ENCODE measurements at regions not wholly inside any gene's neighbourhood (a gene's known extent, or its start where the extent isn't known, plus 50 kb on each side); places are given as distances from the start of the nearest gene placed in this dataset.

GRCh38 chr10:8825611-8826010 lies 771.1 kb downstream of the GATA3 start:
- no peak for DNase-seq (ENCODE audit: low read depth, low spot score)
- TF ChIP-seq YY1 (IDR thresholded peaks at IDR 0.05; ENCODE audit: insufficient read depth, insufficient read length) (no peak), SUZ12 (IDR thresholded peaks at IDR 0.05; ENCODE audit: extremely low read depth, insufficient read depth, insufficient read length) (no peak), ZNF274 (IDR thresholded peaks at IDR 0.05; ENCODE audit: low read depth, low read length) (no peak)

GRCh38 chr10:8829592-8829991 lies 775.1 kb downstream of the GATA3 start:
- Histone ChIP-seq H3K27me3 (ENCODE audit: insufficient read depth, insufficient read length) (no peaks in the 10 kb centered on the region), H3K36me3 (ENCODE audit: insufficient read depth, insufficient read length, low read length) (no peaks in the 10 kb centered on the region), H3K9me3 (ENCODE audit: insufficient read depth, low read length) (no peaks in the 10 kb centered on the region), H3K9ac (ENCODE audit: insufficient read length, low read depth) (no peak overlapping the region), H3K4me3 (ENCODE audit: insufficient read length, low read depth) (no peak overlapping the region), H3K4me1 (ENCODE audit: insufficient read depth, insufficient read length) (no peaks in the 10 kb centered on the region)
- no peak for DNase-seq (ENCODE audit: low read depth, low spot score)
- no peak for TF ChIP-seq ZNF274 (IDR thresholded peaks at IDR 0.05; ENCODE audit: low read depth, low read length)
- no peak for TF ChIP-seq SUZ12 (IDR thresholded peaks at IDR 0.05; ENCODE audit: extremely low read depth, insufficient read depth, insufficient read length)

More at GRCh38 chr10:8825611-8826010, 771.1 kb downstream of the GATA3 start:
- Histone ChIP-seq H3K4me3 (ENCODE audit: insufficient read length, low read depth) (no peak overlapping the region), H3K36me3 (ENCODE audit: insufficient read depth, insufficient read length, low read length) (no peaks in the 10 kb centered on the region), H3K9me3 (ENCODE audit: insufficient read depth, low read length) (no peaks in the 10 kb centered on the region), H3K4me1 (ENCODE audit: insufficient read depth, insufficient read length) (no peaks in the 10 kb centered on the region), H3K9ac (ENCODE audit: insufficient read length, low read depth) (no peak overlapping the region), H3K27me3 (ENCODE audit: insufficient read depth, insufficient read length) (no peaks in the 10 kb centered on the region)

- no peak for TF ChIP-seq YY1 (IDR thresholded peaks at IDR 0.05; ENCODE audit: insufficient read depth, insufficient read length)
- no peak for TF ChIP-seq SUZ12 (IDR thresholded peaks at IDR 0.05; ENCODE audit: extremely low read depth, insufficient read depth, insufficient read length)
- no peak for TF ChIP-seq ZNF274 (IDR thresholded peaks at IDR 0.05; ENCODE audit: low read depth, low read length)
- Histone ChIP-seq H3K36me3 (ENCODE audit: insufficient read depth, insufficient read length, low read length) (no peaks in the 10 kb centered on the region), H3K9ac (ENCODE audit: insufficient read length, low read depth) (no peak overlapping the region), H3K4me1 (ENCODE audit: insufficient read depth, insufficient read length) (no peaks in the 10 kb centered on the region), H3K27me3 (ENCODE audit: insufficient read depth, insufficient read length) (no peaks in the 10 kb centered on the region), H3K4me3 (ENCODE audit: insufficient read length, low read depth) (no peak overlapping the region), H3K9me3 (ENCODE audit: insufficient read depth, low read length) (no peaks in the 10 kb centered on the region)
- no peak for DNase-seq (ENCODE audit: low read depth, low spot score)
Measured at GRCh38 chr10:8830048-8830447, 775.6 kb downstream of the GATA3 start.

GRCh38 chr10:8830876-8831275 lies 776.4 kb downstream of the GATA3 start:
- Histone ChIP-seq H3K9me3 (ENCODE audit: insufficient read depth, low read length) (no peaks in the 10 kb centered on the region), H3K36me3 (ENCODE audit: insufficient read depth, insufficient read length, low read length) (no peaks in the 10 kb centered on the region), H3K9ac (ENCODE audit: insufficient read length, low read depth) (no peak overlapping the region), H3K27me3 (ENCODE audit: insufficient read depth, insufficient read length) (no peaks in the 10 kb centered on the region), H3K4me3 (ENCODE audit: insufficient read length, low read depth) (no peak overlapping the region), H3K4me1 (ENCODE audit: insufficient read depth, insufficient read length) (no peaks in the 10 kb centered on the region)
- DNase-seq (ENCODE audit: low read depth, low spot score), result no peak
- TF ChIP-seq YY1 (IDR thresholded peaks at IDR 0.05; ENCODE audit: insufficient read depth, insufficient read length) (no peak), ZNF274 (IDR thresholded peaks at IDR 0.05; ENCODE audit: low read depth, low read length) (no peak), SUZ12 (IDR thresholded peaks at IDR 0.05; ENCODE audit: extremely low read depth, insufficient read depth, insufficient read length) (no peak)

GRCh38 chr10:8835453-8836167 lies 781.1 kb downstream of the GATA3 start:
- TF ChIP-seq ZNF274 (IDR thresholded peaks at IDR 0.05; ENCODE audit: low read depth, low read length), result no peak
- H3K4me3 ChIP-seq (ENCODE audit: insufficient read length, low read depth), result no peak overlapping the region

GRCh38 chr10:8840356-8840755 lies 785.9 kb downstream of the GATA3 start:
- H3K36me3 ChIP-seq (ENCODE audit: insufficient read depth, insufficient read length, low read length), result no peaks in the 10 kb centered on the region
- no peaks in the 10 kb centered on the region for H3K27me3 ChIP-seq (ENCODE audit: insufficient read depth, insufficient read length)
- H3K9me3 ChIP-seq (ENCODE audit: insufficient read depth, low read length), result peaks cover 15% of the 10 kb centered on the region; the same call in 1 of the 2 replicates
- DNase-seq (ENCODE audit: low read depth, low spot score), result peak; percentile 32
- H3K4me1 ChIP-seq (ENCODE audit: insufficient read depth, insufficient read length), result no peaks in the 10 kb centered on the region
- H3K4me3 ChIP-seq (ENCODE audit: insufficient read length, low read depth), result no peak overlapping the region
- no peak overlapping the region for H3K9ac ChIP-seq (ENCODE audit: insufficient read length, low read depth)
- TF ChIP-seq YY1 (IDR thresholded peaks at IDR 0.05; ENCODE audit: insufficient read depth, insufficient read length) (no peak), ZNF274 (IDR thresholded peaks at IDR 0.05; ENCODE audit: low read depth, low read length) (no peak), SUZ12 (IDR thresholded peaks at IDR 0.05; ENCODE audit: extremely low read depth, insufficient read depth, insufficient read length) (no peak)

More at GRCh38 chr10:8835453-8836167, 781.1 kb downstream of the GATA3 start:
- H3K9ac ChIP-seq (ENCODE audit: insufficient read length, low read depth), result no peak overlapping the region
- H3K4me1 ChIP-seq (ENCODE audit: insufficient read depth, insufficient read length), result no peaks in the 10 kb centered on the region
- no peaks in the 10 kb centered on the region for H3K36me3 ChIP-seq (ENCODE audit: insufficient read depth, insufficient read length, low read length)
- no peaks in the 10 kb centered on the region for H3K9me3 ChIP-seq (ENCODE audit: insufficient read depth, low read length)
- DNase-seq (ENCODE audit: low read depth, low spot score), result no peak
- H3K27me3 ChIP-seq (ENCODE audit: insufficient read depth, insufficient read length), result no peaks in the 10 kb centered on the region

GRCh38 chr10:8844141-8844540 lies 789.7 kb downstream of the GATA3 start:
- H3K4me3 ChIP-seq (ENCODE audit: insufficient read length, low read depth), result no peak overlapping the region
- H3K9ac ChIP-seq (ENCODE audit: insufficient read length, low read depth), result no peak overlapping the region
- H3K36me3 ChIP-seq (ENCODE audit: insufficient read depth, insufficient read length, low read length), result no peaks in the 10 kb centered on the region
- H3K27me3 ChIP-seq (ENCODE audit: insufficient read depth, insufficient read length), result no peaks in the 10 kb centered on the region
- H3K9me3 ChIP-seq (ENCODE audit: insufficient read depth, low read length), result peaks cover 15% of the 10 kb centered on the region; the same call in 1 of the 2 replicates
- TF ChIP-seq ZNF274 (IDR thresholded peaks at IDR 0.05; ENCODE audit: low read depth, low read length) (no peak), SUZ12 (IDR thresholded peaks at IDR 0.05; ENCODE audit: extremely low read depth, insufficient read depth, insufficient read length) (no peak), YY1 (IDR thresholded peaks at IDR 0.05; ENCODE audit: insufficient read depth, insufficient read length) (no peak)
- no peaks in the 10 kb centered on the region for H3K4me1 ChIP-seq (ENCODE audit: insufficient read depth, insufficient read length)
- DNase-seq (ENCODE audit: low read depth, low spot score), result no peak
